ENCODE measurements at regions not wholly inside any gene's neighbourhood (a gene's known extent, or its start where the extent isn't known, plus 50 kb on each side); places are given as distances from the start of the nearest gene placed in this dataset.

DNA sequence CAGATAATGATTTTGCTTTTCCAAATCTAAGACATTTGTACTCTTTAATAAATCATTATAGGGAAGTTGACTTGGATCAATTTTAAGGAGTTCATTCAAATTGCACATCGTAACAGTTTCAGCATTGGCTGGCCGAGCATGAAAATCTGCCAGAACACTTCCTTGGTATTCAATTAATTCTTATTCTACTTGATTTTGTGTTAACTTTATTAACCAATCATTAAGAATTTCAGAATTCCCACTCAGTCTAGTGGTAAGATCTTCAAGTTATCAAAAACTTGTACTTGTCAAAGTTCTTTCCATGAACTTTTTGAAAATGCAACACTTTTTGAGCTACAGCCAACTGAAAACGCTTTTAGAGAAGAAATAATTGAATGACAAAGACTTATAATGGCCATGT lies 565.8 kb downstream of the TLE1 start:
- Histone ChIP-seq H3K14ac (ENCODE audit: insufficient read length) (no peak overlapping the region), H4K20me1 (replicated peaks in 1 of 2; ENCODE audit: control insufficient read depth in 1 of 2, insufficient read depth in 2 of 2, low read length in 2 of 2) (no peaks in the 10 kb centered on the region), H3K4me1 (replicated peaks in 1 of 4; ENCODE audit: control insufficient read depth in 3 of 4, insufficient read depth in 4 of 4, low read length in 3 of 4) (0 out of 7 replicates have a peak, but pooled peaks cover 0 to 2% (median 0%) of the 10 kb centered on the region in 4 experiments), H3K4me3 (ENCODE audit: extremely low read depth in 1 of 4, insufficient read depth in 2 of 4, low read depth in 3 of 4, low read length in 4 of 4) (no peak overlapping the region), H3K4me2 (ENCODE audit: insufficient read depth in 1 of 2, low read depth in 2 of 2, low read length in 2 of 2) (no peak overlapping the region), H3K36me3 (ENCODE audit: control insufficient read depth in 2 of 4, insufficient read depth in 4 of 4, low read length in 3 of 4) (no peaks in the 10 kb centered on the region), H3K9me3 (ENCODE audit: insufficient read depth in 2 of 2, low read depth in 1 of 2, low read length in 1 of 2) (no peaks in the 10 kb centered on the region), H3K27ac (ENCODE audit: low read depth, low read length) (no peak overlapping the region), H2AFZ (ENCODE audit: low read length) (no peak overlapping the region), H2BK12ac (ENCODE audit: low read depth, low read length) (no peak overlapping the region), H3K9ac (replicated peaks in 1 of 4; ENCODE audit: extremely low read depth in 1 of 4, low read depth in 3 of 4, low read length in 3 of 4) (no peak overlapping the region), H2BK5ac (ENCODE audit: low read depth, low read length) (no peak overlapping the region), H3K79me2 (ENCODE audit: control insufficient read depth in 1 of 2, insufficient read depth in 2 of 2, low read length in 2 of 2) (no peaks in the 10 kb centered on the region), H3K56ac (replicated peaks; ENCODE audit: insufficient read length, low read depth, low read length) (no peak overlapping the region), H3K79me1 (ENCODE audit: low read depth, low read length) (no peaks in the 10 kb centered on the region), H2BK15ac (ENCODE audit: low read length) (no peak overlapping the region), H2BK20ac (ENCODE audit: low read length) (no peak overlapping the region), H3K23me2 (ENCODE audit: low read depth, low read length) (no peaks in the 10 kb centered on the region), H3K18ac (ENCODE audit: extremely low read depth, low read length) (no peak overlapping the region), H3K4ac (replicated peaks; ENCODE audit: insufficient read length, low read depth, low read length) (no peak overlapping the region), H2AK5ac (ENCODE audit: low read depth, low read length) (no peak overlapping the region), H3K27me3 (replicated peaks in 1 of 4; ENCODE audit: control insufficient read depth in 3 of 4, extremely low read depth in 1 of 4, insufficient read depth in 3 of 4, low read length in 3 of 4) (no peaks in the 10 kb centered on the region), H2BK120ac (replicated peaks; ENCODE audit: low read depth, low read length) (no peak overlapping the region), H4K91ac (replicated peaks; ENCODE audit: insufficient read length, low read length) (no peak overlapping the region), H4K8ac (ENCODE audit: extremely low read depth, insufficient read depth, low read length) (no peak overlapping the region), H3K23ac (ENCODE audit: insufficient read length) (no peak overlapping the region), H4K5ac (ENCODE audit: insufficient read length, low read depth, low read length) (no peak overlapping the region)
- WGBS, 2 experiments (ENCODE audit: extremely low coverage in 1 of 2, insufficient coverage in 1 of 2, insufficient read length in 1 of 2, insufficient replicate concordance in 2 of 2, low coverage in 1 of 2, low lambda C conversion rate in 2 of 2, missing lambda C conversion rate in 1 of 2): 80% methylated on average over 3 of the region's 3 CpGs; no CpG with 5 or more reads in 1 of the 2 experiments
- DNase-seq (ENCODE audit: low read depth in 1 of 2, low spot score in 2 of 2) (no peak), FAIRE-seq (no peak)
- TF ChIP-seq CHD2 (IDR thresholded peaks at IDR 0.05; ENCODE audit: low read length) (no peak), GABPA (IDR thresholded peaks at IDR 0.05; ENCODE audit: borderline replicate concordance, insufficient read depth, low read length) (no peak), BCL11A (IDR thresholded peaks at IDR 0.05; ENCODE audit: low read depth in 2 of 2, low read length in 2 of 2) (no peak), FOSL1 (IDR thresholded peaks at IDR 0.05; ENCODE audit: insufficient read depth, low read depth, low read length) (no peak), RFX5 (IDR thresholded peaks at IDR 0.05; ENCODE audit: borderline replicate concordance, low read depth, low read length) (no peak), CREB1 (IDR thresholded peaks at IDR 0.05) (no peak), SRF (IDR thresholded peaks at IDR 0.05; ENCODE audit: low read depth, low read length) (no peak), SP1 (IDR thresholded peaks at IDR 0.05; ENCODE audit: low read depth, low read length) (no peak)
- TF ChIP-seq, protein P1, sequence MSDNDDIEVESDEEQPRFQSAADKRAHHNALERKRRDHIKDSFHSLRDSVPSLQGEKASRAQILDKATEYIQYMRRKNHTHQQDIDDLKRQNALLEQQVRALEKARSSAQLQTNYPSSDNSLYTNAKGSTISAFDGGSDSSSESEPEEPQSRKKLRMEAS (IDR thresholded peaks at IDR 0.05): no peak
- POLR2A ChIA-PET (ENCODE audit: partially characterized antibody): no interaction called here
- CTCF ChIA-PET (ENCODE audit: partially characterized antibody): no interaction called here
